Stomach (tissue), 4 donors: ENCODE measurements at regions not wholly inside any gene's neighbourhood (a gene's known extent, or its start where the extent isn't known, plus 50 kb on each side); places are given as distances from the start of the nearest gene placed in this dataset.

Experiments used
- CTCF ChIP-seq, 7 experiments: fragments of 450-650 bp in 4 of 7; fragments of 200-600 bp in 3 of 7; sonication (generic) in 3 of 7; IDR thresholded peaks; one replicate each; pipeline ENCODE4 v1.5.1; 2016 to 2019; ENCODE audit warnings: antibody characterized with exemption in 7 of 7, control low read depth in 2 of 7, mild to moderate bottlenecking in 1 of 7
- EP300 ChIP-seq: sonication (generic); formaldehyde crosslinking; IDR thresholded peaks from one replicate; pipeline ENCODE4 v1.6.1; 2017; ENCODE audit warnings: antibody characterized with exemption
- POLR2A ChIP-seq, 4 donors: fragments of 450-650 bp; IDR thresholded peaks; one replicate each; pipeline ENCODE4 v1.6.1; 2016; ENCODE audit warnings: antibody characterized with exemption in 4 of 4, control low read depth in 2 of 4, mild to moderate bottlenecking in 1 of 4, moderate library complexity in 1 of 4
- POLR2AphosphoS5 ChIP-seq, 3 donors: sonication (generic); formaldehyde crosslinking; IDR thresholded peaks; one replicate each; pipeline ENCODE4 v1.6.1; 2016; ENCODE audit warnings: antibody characterized with exemption in 3 of 3

- TF ChIP-seq CTCF (IDR thresholded peaks at IDR 0.05) (no peak), POLR2A (IDR thresholded peaks at IDR 0.05) (no peak), POLR2AphosphoS5 (IDR thresholded peaks at IDR 0.05) (no peak), EP300 (no peak)
Observed at GRCh38 chr14:81989211-81989610, 455.6 kb upstream of the SEL1L start.
